CD4-positive, alpha-beta T cell treated with Interferon alpha-2 for 1 hour (primary cell): ENCODE measurements at regions not wholly inside any gene's neighbourhood (a gene's known extent, or its start where the extent isn't known, plus 50 kb on each side); places are given as distances from the start of the nearest gene placed in this dataset.

Experiments
- DNase-seq, 2 donors: peaks; one replicate each; pipeline ENCODE4 v3.0.0-alpha.2; 2020 to 2022

DNA sequence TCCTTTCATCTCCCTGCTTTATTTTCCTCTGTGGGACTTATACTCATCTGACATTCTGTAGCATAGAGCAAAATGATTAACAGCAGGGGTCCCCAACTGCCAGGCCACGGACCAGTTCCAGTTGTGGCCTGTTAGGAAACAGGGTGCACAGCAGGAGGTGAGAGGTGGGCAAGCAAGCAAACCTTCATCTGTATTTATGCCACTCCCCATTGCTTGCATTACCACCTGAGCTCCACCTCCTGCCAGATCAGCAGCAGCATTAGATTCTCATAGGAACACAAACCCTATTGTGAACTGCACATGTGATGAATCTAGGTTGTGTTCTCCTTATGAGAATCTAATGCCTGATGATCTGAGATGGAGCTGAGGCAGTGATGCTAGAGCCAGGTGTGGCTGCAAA lies 130.5 kb upstream of the SLC24A3 start:
- DNase-seq = no peak

DNA sequence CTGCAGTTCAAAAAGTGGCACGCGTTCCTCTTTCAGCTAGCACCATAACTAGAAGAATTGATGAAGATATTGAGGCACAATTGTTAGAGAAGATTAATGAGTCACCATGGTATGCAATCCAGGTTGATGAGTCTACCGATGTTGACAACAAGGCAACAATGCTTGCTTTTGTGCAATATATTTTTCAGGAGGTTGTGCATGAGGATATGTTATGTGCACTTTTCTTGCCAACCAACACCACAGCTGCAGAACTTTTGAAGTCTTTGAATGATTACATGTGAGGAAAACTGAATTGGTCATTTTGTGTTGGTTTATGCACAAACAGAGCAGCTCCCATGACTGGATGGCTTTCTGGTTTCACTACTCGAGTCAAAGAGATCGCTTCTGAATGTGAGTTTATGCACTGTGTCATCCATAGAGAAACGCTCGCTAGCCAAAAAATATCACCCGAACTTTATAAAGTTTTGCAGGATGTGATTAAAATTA lies 129.3 kb upstream of the SLC24A3 start:
- DNase-seq = no peak

DNA sequence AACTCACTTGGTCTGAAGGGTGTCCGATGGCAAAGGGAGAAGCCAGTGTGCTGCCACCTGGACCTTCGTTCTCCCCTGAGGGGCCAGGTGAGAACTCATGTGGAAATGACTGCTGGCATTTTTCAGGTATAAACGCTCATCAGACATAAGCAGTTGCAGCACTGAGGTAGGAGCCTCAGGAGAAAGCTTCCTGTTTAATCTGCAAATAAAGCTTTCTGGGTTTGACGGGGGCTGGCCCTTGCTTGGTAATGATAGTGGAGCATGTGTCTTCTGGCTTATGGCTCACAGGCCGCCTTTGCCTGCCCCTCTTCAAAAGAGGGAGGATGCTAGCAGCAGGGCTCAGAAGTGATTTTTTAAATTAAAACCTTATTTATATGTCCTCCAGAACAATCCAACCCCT lies 122.1 kb upstream of the SLC24A3 start:
- no peak for DNase-seq

DNA sequence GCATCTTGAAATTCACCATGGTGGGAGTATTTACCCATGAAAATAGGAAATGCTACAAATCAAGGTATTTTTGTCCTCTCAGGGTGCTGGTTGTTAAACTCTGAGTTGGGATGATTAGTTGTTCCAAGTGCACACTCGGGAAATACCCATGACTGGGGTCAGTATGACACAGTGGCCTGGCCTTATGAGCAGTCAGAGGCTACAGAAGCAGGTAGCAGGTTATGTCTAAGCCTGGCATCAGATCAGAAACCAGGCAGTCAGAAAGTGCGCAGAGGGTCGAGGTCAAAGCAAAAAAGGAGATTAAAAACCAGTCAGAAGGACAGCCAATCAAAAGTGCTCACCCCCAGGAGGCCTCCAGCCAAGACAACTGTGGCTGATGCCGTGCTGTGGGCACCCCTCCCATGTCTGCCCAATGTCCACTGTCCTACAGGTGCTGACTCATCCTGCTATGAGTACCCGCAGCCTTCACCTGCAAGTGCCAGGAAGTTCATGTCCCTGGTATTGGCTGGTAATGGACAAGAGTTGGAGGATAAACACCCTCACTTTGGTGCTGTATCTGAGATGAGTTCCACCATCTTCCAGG lies 117.4 kb upstream of the SLC24A3 start:
- no peak for DNase-seq

DNA sequence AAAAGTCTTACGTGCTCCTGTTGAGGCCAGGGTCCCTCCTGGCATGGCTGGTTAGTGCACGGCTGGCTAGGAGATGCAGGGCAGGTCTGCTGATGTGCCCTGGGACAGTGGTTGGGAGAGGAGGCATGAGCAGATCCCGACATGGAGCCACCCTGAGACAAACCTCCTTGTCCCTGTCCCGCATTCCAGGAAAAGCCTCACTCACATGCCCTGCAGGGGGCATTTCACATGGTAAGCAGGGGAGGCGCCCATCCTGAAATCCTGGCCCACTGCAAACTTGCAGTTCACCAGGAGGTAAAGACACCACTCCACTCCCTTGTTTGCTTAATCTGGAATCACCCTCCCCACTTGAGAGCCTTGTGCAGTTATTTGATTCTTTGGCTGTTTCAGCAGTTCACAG lies 116.7 kb upstream of the SLC24A3 start:
- no peak for DNase-seq

DNA sequence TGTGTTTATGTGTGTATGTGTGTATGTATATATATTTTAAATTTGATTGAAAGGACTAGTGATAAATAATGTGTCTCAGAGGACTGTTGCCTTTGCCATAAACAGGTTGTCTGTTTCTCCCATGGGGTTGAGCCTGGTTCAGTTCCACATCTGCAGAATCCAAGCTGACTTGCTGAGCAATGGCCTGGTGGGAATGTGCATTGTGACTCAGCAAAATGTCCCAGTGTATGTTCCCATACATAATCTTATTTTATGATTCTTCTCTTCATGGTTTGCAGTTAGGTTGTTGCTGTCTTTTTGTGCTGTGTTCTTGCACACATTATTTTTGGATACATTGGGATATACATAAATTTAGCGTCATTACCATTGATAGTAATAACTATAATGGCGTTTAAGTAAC lies 115.6 kb upstream of the SLC24A3 start:
- DNase-seq = no peak

DNA sequence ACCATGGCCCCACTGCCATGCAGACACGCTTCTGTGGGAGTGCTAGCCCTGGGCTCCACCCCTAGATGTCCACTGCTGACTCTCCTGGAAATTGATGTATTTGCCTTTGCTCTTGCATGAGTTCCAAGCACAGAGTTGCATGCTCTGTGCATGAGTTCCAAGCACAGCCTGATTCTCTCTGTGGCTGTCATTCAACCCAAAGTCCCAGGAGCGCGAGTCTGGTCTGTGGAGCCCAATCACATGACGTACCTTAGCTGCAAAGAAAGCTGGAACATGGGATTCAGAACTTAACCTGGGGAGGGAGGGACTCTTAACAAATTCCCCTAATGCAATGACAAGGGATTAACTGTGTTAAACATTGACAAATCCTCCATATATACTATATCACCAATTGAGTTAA lies 114.3 kb upstream of the SLC24A3 start:
- DNase-seq = no peak

DNA sequence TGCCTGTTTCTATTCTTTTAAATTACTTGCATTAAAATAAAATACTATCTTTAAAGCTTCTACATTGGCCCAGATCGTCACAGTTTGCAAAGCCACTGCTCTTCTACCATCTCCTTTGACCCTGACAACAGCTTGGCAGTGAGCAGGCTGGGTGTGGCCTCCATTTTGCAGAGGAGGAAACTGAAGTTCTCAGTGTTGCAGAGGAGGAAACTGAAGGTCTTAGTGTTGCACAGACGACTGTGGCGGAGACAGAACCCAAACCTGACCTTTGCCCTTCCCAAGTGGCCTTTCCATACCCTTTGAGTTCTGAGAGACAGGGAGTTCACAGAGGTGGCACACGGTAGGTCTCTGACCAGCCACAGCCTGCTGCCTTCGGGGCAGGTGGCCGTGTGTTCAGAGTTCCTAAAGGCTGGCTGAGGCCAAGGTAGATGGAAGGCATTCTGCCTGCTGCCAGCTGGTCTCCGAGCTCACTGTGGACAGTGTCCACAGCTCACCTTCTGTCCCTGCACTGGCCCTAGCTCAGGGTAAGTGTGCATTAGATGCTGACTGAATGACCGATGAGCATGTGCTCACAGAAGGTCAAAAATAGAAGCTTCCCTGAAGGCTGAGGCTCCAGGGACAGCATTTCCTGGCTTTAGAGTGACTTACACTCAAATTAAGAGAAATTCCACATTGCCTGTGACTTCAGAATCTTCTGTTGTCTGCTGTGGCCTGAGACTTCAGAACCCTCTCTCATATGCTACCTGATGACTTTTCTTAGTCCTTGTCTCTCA lies 113.5 kb upstream of the SLC24A3 start:
- DNase-seq = no peak

DNA sequence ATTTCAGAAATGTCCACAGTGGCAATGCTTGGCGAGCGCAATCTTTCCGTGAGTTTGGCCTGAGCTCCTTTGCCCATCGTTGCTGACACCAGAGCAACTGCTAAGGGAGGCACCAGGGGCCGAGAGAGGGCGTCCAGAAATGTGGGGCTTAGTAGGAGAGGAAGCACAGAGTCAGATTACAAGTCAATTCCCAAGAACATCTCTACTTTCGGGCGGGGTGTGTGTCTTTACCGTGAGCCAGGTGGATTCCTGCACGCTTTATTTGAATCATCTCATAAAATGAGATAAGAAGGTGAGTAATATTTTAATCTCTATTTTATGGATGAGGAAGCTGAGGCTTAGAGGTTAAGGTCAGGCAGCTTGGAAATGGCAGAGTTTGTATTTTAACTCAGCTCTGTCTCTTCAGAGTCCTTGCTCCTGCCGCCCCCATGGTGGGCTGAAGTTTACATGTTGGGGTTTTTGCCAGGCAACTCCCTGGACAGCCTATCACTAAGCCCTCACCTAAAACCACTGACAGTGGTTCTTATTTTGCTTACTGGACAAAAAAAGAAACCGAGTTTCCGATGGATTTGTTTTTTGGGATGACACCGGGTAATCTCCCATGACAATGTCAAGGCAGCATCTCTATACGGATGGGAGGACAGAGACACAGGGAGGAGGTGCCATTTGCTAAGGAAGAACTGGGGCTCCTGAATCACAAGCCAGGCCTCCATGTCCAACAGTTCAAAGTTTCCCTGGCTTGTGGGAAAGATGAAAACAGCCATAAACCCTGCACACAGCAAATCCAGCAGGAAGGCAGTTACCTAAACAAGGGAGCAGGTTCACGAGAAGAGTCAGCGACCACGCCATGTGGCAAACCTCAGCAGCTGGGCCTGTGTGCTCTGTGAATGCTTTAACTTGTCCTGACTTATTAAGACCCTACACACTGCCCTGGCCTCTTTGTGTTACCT lies 112.6 kb upstream of the SLC24A3 start:
- DNase-seq = no peak

DNA sequence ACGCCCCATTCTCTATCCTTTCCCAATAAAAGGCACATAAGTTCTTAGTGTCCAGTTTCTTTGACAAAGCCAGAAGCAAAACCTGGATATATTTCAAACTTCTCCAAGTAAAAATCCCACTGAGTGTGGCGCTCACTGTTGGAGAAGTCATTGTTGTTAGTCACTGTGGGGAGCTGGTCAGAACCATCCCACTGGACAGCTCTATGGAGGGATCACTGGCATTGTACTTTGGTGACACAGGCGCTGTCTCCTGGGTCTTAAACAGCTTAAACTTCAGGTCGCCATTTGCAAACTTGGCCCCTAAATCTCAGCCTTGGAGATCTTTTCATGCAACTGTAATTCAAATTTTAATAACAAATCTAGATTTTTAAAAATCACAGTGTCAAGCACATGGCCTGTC lies 111.5 kb upstream of the SLC24A3 start:
- no peak for DNase-seq

DNA sequence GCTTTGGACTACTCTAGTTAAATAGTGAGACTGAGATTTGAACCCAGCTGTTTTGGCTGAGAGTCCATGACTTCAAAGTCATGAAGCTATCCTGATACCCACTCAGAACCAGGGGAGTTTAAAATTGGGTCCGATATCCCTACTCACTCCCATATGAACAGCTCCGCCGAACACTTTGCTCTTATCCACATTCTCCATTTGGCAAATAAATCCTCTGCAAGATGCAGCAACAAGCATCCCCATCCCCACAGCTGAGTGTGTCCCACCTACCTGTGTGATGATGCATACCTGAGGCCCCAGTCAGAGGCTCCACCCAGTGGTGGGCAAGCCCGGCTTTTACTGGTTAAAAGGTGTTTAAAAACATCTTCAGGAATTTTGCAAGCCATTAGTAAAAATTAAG lies 108.3 kb upstream of the SLC24A3 start:
- no peak for DNase-seq

DNA sequence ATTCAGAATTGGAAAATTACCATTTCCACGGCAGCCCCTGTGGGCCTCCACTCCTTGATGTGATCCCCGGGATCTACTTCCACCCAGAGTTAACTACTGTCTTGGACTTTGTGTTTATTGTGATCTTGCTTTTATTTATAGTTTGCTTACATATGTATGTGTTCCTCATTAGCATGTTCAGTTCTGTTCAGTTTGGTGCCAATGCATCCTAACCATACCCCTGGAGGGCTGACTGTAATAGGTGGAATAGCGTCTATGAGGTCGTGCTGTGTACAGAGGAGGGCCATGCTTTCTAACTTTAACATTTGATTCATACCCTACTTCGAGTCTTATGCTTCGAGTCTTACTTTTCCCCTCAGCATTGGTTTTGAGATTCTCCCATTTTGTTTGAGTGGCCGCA lies 104.3 kb upstream of the SLC24A3 start:
- no peak for DNase-seq

DNA sequence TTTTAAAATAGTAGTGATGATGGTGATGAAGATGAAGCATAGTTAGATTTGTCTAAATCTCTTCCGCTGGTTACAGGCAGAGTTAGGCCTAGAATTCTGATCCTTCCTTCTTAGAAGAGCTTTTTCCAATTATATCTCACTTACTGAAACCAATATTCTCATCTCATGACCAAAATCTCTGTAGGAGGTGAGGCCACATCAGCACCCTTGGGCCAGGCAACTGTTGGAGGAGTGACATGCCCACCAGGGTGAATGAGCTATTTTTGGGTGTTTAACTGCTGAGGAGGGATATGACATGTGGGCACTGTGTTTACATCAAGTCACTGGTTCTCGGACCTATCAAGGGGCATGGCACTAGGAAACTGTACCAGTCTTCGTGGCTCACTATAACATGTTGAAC lies 102.2 kb upstream of the SLC24A3 start:
- no peak for DNase-seq

DNA sequence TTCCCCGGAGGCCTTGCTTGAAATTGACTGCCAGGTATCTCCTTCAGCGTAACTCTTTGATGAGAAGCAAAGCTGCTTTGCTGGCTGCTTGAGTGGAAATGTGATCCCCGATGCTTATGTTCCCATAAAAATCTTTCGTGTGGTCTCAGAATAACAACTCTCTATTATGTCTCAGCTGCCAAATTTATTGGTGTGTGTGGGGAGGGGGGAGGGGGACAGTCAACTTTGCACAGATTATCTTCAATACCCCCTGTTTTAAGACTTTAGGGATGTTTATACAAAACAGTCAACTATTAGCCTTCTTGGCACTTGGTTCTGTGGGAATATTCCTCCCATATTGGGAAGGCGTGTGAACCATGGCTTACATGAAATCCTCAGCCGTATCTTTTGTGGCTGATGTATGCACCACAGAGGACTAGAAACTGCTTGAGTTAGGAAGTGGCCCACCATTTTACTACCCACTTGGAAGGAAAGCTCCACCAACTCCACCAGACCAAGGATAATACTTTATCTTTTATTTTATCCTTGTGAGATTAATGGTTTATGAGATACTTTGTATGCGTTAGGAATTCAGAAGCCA lies 101.5 kb upstream of the SLC24A3 start:
- DNase-seq = no peak

DNA sequence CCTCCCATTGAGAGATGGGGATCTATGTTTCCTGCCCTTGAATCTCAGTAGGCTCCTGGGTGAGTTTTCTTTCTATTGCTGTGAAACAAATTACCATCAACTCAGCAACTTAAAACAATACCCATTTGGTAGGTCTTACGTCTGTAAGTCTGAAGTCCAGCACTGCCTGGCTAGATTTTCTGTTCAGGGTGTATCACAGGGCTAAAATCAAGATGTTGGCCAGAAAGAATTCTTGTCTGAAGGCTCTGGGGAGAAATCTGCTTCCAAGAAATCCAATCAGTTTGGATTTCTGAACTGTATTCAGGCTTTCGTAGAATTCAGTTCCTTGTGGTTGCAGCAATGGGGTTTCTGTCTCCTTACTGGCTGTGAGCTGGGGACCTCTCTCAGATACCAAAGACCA lies 99.6 kb upstream of the SLC24A3 start:
- DNase-seq = no peak

DNA sequence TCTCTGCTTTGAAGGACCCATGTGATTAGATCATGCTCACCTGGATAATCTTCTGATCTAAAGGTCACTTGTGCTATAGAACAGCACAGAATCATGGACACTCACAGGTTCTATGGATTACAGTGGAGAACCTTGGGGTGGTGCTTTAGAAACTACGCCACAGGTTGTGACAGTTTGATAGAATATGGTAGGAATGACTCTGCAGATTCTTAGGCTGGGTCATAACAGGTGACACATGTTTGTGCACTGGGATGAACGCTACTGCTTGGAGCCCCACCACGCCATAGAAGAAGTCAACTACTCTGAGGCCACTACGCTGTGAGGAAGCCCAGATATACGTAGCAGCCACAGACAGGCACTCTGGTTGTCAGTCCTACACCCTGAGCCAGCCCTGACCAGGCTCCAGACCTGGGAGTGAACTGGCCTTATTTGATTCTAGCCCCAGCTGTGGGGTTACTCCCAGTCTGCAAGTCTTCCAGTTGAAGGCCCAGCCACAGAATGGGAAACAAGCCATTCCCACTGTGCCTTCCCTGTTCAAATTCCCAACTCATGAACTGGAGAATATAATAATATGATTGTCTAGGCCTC lies 99.0 kb upstream of the SLC24A3 start:
- DNase-seq = no peak

DNA sequence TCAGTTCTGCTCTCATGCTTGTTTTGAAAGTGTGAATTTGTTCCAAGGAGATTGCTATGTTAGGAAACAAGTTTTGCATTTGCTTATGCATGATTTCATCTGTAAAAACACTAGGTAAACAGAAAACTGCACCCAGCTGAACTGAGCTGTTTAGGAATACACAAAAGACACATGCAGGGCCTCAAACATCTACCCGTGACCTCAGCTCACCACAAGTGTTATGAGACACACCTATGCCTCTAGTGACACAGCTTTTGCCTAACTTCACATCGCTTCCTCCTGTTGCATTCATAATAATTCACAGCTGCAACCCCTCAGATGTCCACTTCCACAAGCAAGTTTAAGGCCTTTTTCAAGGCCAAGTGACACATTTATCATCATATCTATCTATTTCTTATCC lies 98.0 kb upstream of the SLC24A3 start:
- no peak for DNase-seq

DNA sequence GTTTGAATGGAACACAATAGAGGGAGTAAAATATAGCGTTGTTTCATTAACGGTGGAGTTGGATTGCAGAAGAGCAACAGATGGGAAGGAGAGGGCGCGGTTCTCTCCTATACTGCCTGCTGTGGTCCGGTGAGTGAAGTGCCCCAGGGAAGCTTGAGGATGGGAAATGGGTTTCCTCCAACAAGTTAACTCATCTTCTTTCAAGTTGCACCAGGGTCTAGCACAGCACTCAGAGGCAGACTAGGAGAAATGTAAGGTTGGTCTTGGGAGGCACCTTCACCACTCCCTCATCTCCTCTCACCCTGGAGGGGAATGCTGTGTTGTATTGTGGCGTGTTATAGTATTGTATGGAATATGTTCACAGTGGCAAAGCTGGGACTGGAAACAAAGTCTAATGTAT lies 96.9 kb upstream of the SLC24A3 start:
- no peak for DNase-seq

DNA sequence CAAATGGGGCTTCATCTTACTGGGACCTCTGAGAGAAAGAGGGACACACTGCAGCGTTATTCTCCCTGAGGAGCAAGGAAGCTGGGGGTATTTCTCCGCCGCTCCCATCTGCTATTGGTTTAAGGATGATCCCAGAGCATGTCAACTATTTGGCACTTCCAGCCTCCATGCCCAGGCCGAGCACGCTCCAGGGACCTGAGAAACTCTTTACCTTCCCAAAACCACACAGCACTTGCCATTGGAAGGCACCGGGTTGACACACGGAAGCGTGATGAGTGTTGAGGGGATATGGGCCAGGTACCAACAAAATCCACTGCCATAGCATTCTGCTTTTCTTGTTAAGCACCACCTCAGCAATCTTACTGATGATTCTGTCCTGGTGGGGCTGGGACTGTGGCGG lies 92.4 kb upstream of the SLC24A3 start:
- no peak for DNase-seq

DNA sequence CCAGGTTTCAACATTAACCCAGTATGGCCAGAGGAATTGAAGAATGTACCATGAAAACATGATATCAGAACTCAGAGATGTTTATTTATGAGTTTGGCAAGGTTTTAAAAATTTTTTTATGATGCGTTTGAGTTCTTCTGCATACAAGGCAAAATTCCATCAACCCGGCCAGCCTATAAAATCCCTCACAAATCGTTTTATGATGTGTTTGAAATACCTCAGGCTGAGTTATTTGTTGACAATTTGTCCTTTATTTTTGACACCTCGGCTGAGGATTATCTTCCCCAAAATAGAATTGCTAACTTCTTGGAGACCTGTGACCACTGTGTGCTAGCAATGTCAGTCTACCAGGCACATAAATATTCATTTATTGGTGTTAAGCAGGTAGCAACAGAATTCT lies 91.9 kb upstream of the SLC24A3 start:
- DNase-seq = no peak

DNA sequence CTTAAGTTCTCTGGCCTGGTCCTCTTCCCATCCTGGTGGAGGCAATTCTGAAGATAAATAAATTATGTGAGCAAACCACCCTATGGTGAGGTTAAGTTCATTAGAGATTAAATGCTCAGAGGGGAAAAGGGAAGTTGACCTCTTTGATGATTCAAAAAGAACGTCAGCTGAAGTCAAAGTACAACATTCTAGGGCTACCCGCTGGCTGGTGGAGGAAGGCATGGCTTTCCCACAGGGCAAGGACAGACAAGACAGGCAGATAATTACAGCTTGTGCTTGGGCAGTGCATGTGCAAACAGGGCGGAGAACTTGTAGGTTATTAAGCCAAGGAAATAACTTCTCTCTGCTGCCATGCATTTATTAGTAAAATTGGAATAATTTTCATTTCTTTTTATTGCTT lies 91.0 kb upstream of the SLC24A3 start:
- DNase-seq = no peak

DNA sequence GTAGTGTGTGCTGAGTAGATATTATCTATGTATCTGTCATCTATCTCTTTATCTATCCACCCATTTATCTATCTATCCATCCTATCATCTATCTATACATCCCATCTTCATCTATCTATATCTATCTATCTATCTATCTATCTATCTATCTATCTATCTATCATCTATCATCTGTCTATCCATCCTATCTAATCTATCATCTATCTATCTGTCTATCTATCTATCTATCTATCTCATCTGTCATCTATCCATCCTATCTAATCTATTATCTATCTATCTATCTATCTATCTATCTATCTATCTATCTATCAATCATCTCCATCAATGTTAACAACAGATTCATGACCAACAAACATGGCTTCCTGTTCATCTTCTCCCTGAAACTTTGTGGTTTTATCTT lies 90.5 kb upstream of the SLC24A3 start:
- no peak for DNase-seq

DNA sequence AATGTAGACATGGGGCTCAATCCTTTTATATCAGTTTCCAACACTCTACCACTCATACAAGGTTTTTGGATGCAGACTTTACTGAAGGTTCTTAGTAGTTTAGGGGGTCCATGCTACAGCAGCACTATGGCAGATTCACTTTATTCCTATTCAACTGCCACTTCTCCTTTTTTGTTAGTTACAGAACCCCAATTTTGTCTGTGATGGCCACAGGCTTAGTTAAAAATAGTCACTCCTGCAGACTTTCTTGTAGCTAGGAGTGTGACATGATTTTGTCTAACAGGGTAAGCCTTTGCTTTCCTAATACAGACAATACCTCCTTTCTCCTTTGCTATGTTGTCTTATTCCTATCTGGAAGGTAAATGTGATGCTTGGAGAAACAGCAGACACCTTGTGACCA lies 90.0 kb upstream of the SLC24A3 start:
- no peak for DNase-seq
